ENCODE measurements at regions not wholly inside any gene's neighbourhood (a gene's known extent, or its start where the extent isn't known, plus 50 kb on each side); places are given as distances from the start of the nearest gene placed in this dataset.

GRCh38 chr5:2439608-2440007 lies 311.9 kb downstream of the IRX2 start:
- no peak for TF ChIP-seq CTCF (IDR thresholded peaks at IDR 0.05; ENCODE audit: unreplicated experiment)
- DNase-seq (ENCODE audit: low spot score in 2 of 2, unreplicated experiment in 2 of 2): no peak
- Mint-ChIP-seq H3K4me3 (no peak overlapping the region), H3K9me3 (peaks cover 14% of the 10 kb centered on the region), H3K27ac (no peak overlapping the region), H3K27me3 (ENCODE audit: low read depth) (peaks cover 34% of the 10 kb centered on the region), H3K36me3 (no peaks in the 10 kb centered on the region), H3K4me1 (no peaks in the 10 kb centered on the region)

GRCh38 chr5:2433086-2433485 lies 318.4 kb downstream of the IRX2 start:
- Mint-ChIP-seq H3K4me1 (peaks cover 9% of the 10 kb centered on the region), H3K27me3 (ENCODE audit: low read depth) (peaks cover 47% of the 10 kb centered on the region), H3K27ac (no peak overlapping the region), H3K4me3 (no peak overlapping the region), H3K9me3 (peaks cover 18% of the 10 kb centered on the region), H3K36me3 (no peaks in the 10 kb centered on the region)
- no peak for DNase-seq (ENCODE audit: low spot score in 2 of 2, unreplicated experiment in 2 of 2)
- TF ChIP-seq CTCF (IDR thresholded peaks at IDR 0.05; ENCODE audit: unreplicated experiment): no peak

GRCh38 chr5:2432076-2432920 lies 319.2 kb downstream of the IRX2 start:
- DNase-seq (ENCODE audit: low spot score in 2 of 2, unreplicated experiment in 2 of 2): no peak
- Mint-ChIP-seq H3K4me3 (no peak overlapping the region), H3K36me3 (no peaks in the 10 kb centered on the region), H3K4me1 (peaks cover 9% of the 10 kb centered on the region), H3K27me3 (ENCODE audit: low read depth) (peaks cover 46% of the 10 kb centered on the region), H3K9me3 (peaks cover 18% of the 10 kb centered on the region), H3K27ac (no peak overlapping the region)
- TF ChIP-seq CTCF (IDR thresholded peaks at IDR 0.05; ENCODE audit: unreplicated experiment): no peak

- H3K4me3 Mint-ChIP-seq: no peak overlapping the region
- no peak for DNase-seq (ENCODE audit: low spot score in 2 of 2, unreplicated experiment in 2 of 2)
- peaks cover 20% of the 10 kb centered on the region for H3K9me3 Mint-ChIP-seq
- no peak for TF ChIP-seq CTCF (IDR thresholded peaks at IDR 0.05; ENCODE audit: unreplicated experiment)
- H3K36me3 Mint-ChIP-seq: no peaks in the 10 kb centered on the region
- H3K27me3 Mint-ChIP-seq (ENCODE audit: low read depth): peaks cover 38% of the 10 kb centered on the region
- no peak overlapping the region for H3K27ac Mint-ChIP-seq
- peaks cover 9% of the 10 kb centered on the region for H3K4me1 Mint-ChIP-seq
These were observed 320.9 kb downstream of the IRX2 start for GRCh38 chr5:2430606-2431005.

GRCh38 chr5:2427983-2428382 lies 323.5 kb downstream of the IRX2 start:
- Mint-ChIP-seq H3K27ac (no peak overlapping the region), H3K9me3 (peaks cover 32% of the 10 kb centered on the region), H3K4me1 (peaks cover under 1% of the 10 kb centered on the region), H3K27me3 (ENCODE audit: low read depth) (peaks cover 28% of the 10 kb centered on the region), H3K36me3 (no peaks in the 10 kb centered on the region), H3K4me3 (no peak overlapping the region)
- no peak for DNase-seq (ENCODE audit: low spot score in 2 of 2, unreplicated experiment in 2 of 2)
- TF ChIP-seq CTCF (IDR thresholded peaks at IDR 0.05; ENCODE audit: unreplicated experiment): no peak
